ENCODE measurements at regions not wholly inside any gene's neighbourhood (a gene's known extent, or its start where the extent isn't known, plus 50 kb on each side); places are given as distances from the start of the nearest gene placed in this dataset.

- TF ChIP-seq CTCF (IDR thresholded peaks at IDR 0.05) (no peak), EZH2 (IDR thresholded peaks at IDR 0.05; ENCODE audit: borderline replicate concordance, insufficient read depth, low read depth, low read length, poor library complexity, severe bottlenecking) (no peak)
Observed at GRCh38 chr3:154884952-154885351, 195.2 kb upstream of the MME start.

Measured in B cell (primary cell).